Gastroesophageal sphincter (tissue), 4 donors: ENCODE measurements at regions not wholly inside any gene's neighbourhood (a gene's known extent, or its start where the extent isn't known, plus 50 kb on each side); places are given as distances from the start of the nearest gene placed in this dataset.
A peak's percentile ranks its signal among the peaks of the same experiment; 100 is the strongest.

Experiments used
- ATAC-seq: fragments of 150-250 bp; one replicate; pipeline ENCODE4 v1.9.1; 2016; ENCODE audit warnings: mild to moderate bottlenecking, moderate library complexity
- H3K27ac ChIP-seq, 4 donors: fragments of 200-600 bp; sonication (generic) in 3 of 4; 1 replicate in 3 of 4; 2 replicates in 1 of 4; pipeline ENCODE4 v1.5.1; 2016 to 2019
- H3K27me3 ChIP-seq: fragments of 200-600 bp; sonication (generic); one replicate; pipeline ENCODE4 v1.5.1; 2019
- H3K36me3 ChIP-seq, 2 donors: fragments of 200-600 bp; sonication (generic); one replicate each; pipeline ENCODE4 v1.5.1; 2019; ENCODE audit warnings: control low read depth in 1 of 2
- H3K4me1 ChIP-seq, 3 donors: fragments of 200-600 bp; sonication (generic); 1 replicate in 2 of 3; 2 replicates in 1 of 3; pipeline ENCODE4 v1.5.1; 2016 to 2019; ENCODE audit warnings: control low read depth in 2 of 3
- H3K4me3 ChIP-seq, 2 donors: fragments of 200-600 bp; sonication (generic); one replicate each; pipeline ENCODE4 v1.5.1; 2019; ENCODE audit warnings: mild to moderate bottlenecking in 1 of 2, moderate library complexity in 1 of 2
- H3K9me3 ChIP-seq, 3 donors: fragments of 200-600 bp; sonication (generic); one replicate each; pipeline ENCODE4 v1.5.1; 2017 to 2019; ENCODE audit warnings: control low read depth in 2 of 3
- EP300 ChIP-seq: sonication (generic); formaldehyde crosslinking; IDR thresholded peaks from one replicate; pipeline ENCODE4 v1.6.1; 2017; ENCODE audit warnings: antibody characterized with exemption, mild to moderate bottlenecking
- POLR2A ChIP-seq, 2 donors: fragments of 450-650 bp; IDR thresholded peaks; one replicate each; pipeline ENCODE4 v1.6.1; 2017; ENCODE audit warnings: antibody characterized with exemption in 2 of 2, mild to moderate bottlenecking in 2 of 2, moderate library complexity in 1 of 2
- POLR2AphosphoS5 ChIP-seq: sonication (generic); formaldehyde crosslinking; IDR thresholded peaks from one replicate; pipeline ENCODE4 v1.6.1; 2017; ENCODE audit warnings: antibody characterized with exemption
- WGBS, 2 donors: methylation state at CpG; one replicate each; pipeline ENCODE4 v1.1.5; 2018; ENCODE audit warnings: low coverage in 1 of 2; 5-methylcytosine and 5-hydroxymethylcytosine counted together
- TF ChIP-seq, protein P1 (sequence below), 4 experiments: fragments of 200-600 bp in 2 of 4; fragments of 450-650 bp in 2 of 4; sonication (generic) in 1 of 4; IDR thresholded peaks; one replicate each; pipeline ENCODE4 v1.5.1; 2017 to 2019; ENCODE audit warnings: antibody characterized with exemption in 4 of 4, mild to moderate bottlenecking in 2 of 4, moderate library complexity in 2 of 4

DNA sequence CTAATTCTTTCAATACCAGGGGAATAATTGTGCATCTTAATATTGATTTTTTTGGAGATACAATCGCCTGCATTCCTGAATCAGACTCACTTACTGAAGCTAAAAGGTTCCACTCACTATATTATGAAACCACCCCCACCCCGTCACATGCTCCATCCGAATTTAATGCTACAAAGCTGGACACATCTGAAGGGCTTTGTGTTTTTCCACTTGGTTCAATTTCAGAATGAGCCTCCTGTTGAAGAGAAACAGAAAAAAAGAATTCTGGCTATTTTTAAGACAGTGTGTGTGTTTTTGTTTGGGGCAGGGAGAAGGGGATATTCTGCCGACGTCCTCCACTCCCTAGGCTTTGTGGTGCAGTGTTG is 165.5 kb upstream of the TBX20 start:
- no peak overlapping the region for H3K4me3 ChIP-seq
- no peak for TF ChIP-seq POLR2AphosphoS5
- TF ChIP-seq POLR2A (IDR thresholded peaks at IDR 0.05): no peak
- no peak for TF ChIP-seq EP300
- TF ChIP-seq, protein P1, sequence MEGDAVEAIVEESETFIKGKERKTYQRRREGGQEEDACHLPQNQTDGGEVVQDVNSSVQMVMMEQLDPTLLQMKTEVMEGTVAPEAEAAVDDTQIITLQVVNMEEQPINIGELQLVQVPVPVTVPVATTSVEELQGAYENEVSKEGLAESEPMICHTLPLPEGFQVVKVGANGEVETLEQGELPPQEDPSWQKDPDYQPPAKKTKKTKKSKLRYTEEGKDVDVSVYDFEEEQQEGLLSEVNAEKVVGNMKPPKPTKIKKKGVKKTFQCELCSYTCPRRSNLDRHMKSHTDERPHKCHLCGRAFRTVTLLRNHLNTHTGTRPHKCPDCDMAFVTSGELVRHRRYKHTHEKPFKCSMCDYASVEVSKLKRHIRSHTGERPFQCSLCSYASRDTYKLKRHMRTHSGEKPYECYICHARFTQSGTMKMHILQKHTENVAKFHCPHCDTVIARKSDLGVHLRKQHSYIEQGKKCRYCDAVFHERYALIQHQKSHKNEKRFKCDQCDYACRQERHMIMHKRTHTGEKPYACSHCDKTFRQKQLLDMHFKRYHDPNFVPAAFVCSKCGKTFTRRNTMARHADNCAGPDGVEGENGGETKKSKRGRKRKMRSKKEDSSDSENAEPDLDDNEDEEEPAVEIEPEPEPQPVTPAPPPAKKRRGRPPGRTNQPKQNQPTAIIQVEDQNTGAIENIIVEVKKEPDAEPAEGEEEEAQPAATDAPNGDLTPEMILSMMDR (IDR thresholded peaks at IDR 0.05): no peak
- peaks cover 5% of the 10 kb centered on the region for H3K27me3 ChIP-seq
- WGBS, 2 donors: 58% methylated on average over 4 of the region's 5 CpGs; no CpG with 5 or more reads in 1 of the 2 donors
- no peaks in the 10 kb centered on the region for H3K4me1 ChIP-seq
- H3K27ac ChIP-seq: no peak overlapping the region
- no peaks in the 10 kb centered on the region for H3K36me3 ChIP-seq
- no peaks in the 10 kb centered on the region for H3K9me3 ChIP-seq
- ATAC-seq: no peak

DNA sequence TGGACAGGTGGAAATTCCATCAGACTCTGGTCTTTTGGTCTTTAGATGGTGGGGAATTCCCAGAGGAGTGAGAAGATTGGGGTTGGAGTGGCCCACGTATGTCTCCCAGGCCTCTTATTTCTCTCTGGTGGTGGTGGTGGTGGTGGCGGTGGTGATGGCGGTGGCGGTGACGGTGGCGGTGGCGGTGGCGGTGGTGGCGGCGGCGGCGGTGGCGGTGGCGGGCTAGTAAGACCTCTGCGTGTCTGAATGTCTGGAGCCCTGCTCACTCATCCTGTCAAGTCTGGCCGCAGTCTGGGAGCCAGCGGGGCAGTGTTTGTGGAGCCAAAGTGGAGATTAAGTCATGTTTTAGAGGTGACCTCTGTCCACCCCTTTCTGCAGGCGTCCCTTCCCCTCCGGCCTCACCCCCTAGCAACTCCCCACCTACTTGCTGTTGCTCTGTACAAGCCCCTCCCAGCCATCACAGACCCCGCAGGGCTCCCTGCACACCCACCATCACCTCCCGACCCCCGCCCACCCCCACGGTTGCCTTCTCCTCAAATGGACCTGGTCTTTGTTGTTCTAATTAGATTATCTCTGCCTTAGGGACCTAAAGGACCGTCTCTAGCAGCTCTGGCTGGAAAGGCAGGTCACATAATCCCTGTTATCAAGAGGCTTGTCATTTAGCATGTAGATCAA is 165.0 kb upstream of the TBX20 start:
- Histone ChIP-seq H3K36me3 (no peaks in the 10 kb centered on the region), H3K4me3 (no peak overlapping the region), H3K27ac (no peak overlapping the region), H3K27me3 (peaks cover 5% of the 10 kb centered on the region), H3K9me3 (no peaks in the 10 kb centered on the region), H3K4me1 (no peaks in the 10 kb centered on the region)
- WGBS, 2 donors: 17 to 65% methylated on average over 1 to 8 of the region's 24 CpGs
- no peak for ATAC-seq
- TF ChIP-seq EP300 (no peak), POLR2A (IDR thresholded peaks at IDR 0.05) (no peak), POLR2AphosphoS5 (no peak)
- TF ChIP-seq, protein P1 (IDR thresholded peaks at IDR 0.05): no peak

DNA sequence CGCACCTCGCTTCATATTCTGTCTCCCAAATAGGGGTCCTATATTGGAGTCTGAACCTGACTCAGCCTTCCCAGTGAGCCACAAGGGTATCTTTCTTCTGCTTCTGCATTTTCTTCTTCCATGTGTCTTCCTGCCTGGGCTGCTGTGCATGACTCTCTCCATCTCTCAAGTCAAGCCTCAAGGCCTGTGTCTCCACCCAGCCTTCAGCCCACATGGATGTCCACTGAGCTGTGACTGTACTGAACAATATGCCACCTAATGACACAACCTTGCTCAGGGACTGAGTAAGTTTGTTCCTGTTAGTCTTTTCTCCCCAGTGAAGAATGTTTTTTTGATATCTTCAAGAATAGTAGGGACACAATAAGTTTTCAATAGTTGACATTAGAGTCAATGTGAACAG is 162.7 kb upstream of the TBX20 start:
- Histone ChIP-seq H3K27me3 (peaks cover 5% of the 10 kb centered on the region), H3K9me3 (no peaks in the 10 kb centered on the region), H3K4me1 (no peaks in the 10 kb centered on the region), H3K36me3 (no peaks in the 10 kb centered on the region), H3K27ac (no peak overlapping the region), H3K4me3 (no peak overlapping the region)
- 65 to 100% methylated on average over 2 of the region's 2 CpGs for WGBS, 2 donors
- TF ChIP-seq EP300: no peak
- no peak for TF ChIP-seq POLR2A (IDR thresholded peaks at IDR 0.05)
- no peak for TF ChIP-seq POLR2AphosphoS5
- TF ChIP-seq, protein P1 (IDR thresholded peaks at IDR 0.05): no peak
- ATAC-seq: no peak

DNA sequence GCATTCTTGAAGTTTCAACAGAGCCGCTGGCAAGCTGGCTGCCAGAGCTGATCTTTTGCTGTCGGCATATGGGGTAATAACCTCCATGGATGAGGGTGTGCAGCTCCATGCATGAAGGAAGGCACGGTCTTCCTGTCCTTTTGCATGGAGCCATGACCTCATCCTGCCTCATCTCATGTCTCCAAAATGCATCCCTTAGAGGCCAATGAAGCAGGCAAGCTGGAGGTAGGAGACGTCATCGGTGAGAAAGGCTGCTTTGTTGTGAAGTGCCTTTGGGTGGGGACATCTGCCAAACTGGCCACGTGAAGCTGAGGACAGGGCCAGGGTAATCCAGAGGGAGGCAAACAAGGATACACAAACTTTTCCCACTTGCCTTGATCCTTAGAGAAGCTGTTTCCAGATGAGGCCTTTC is 161.5 kb upstream of the TBX20 start:
- Histone ChIP-seq H3K4me1 (no peaks in the 10 kb centered on the region), H3K9me3 (no peaks in the 10 kb centered on the region), H3K27me3 (peaks cover 5% of the 10 kb centered on the region), H3K27ac (no peak overlapping the region), H3K4me3 (no peak overlapping the region), H3K36me3 (no peaks in the 10 kb centered on the region)
- 64% methylated on average over 4 of the region's 6 CpGs; no CpG with 5 or more reads in 1 of the 2 donors for WGBS, 2 donors
- ATAC-seq: peak; percentile 28
- no peak for TF ChIP-seq POLR2AphosphoS5

DNA sequence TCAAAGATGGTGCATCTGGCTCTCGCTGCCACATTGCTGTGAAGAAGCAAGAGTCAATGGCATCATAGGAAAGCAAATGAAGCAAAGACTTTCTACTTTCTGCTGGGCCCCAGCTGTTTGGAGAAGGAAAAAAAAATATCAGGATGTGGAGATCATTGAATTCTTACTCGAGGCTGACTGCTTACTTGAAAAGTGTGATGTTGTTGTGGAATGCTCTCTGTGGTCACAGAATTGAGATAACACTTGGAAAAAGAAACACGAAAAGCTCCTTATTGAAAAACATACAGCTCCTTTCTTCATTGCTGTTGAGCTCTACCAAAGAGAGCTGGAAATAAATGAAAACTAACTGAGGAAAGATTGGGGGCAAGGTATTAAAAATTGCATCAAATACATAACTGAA is 157.4 kb upstream of the TBX20 start:
- no peaks in the 10 kb centered on the region for H3K36me3 ChIP-seq
- TF ChIP-seq POLR2A (IDR thresholded peaks at IDR 0.05): no peak
- TF ChIP-seq POLR2AphosphoS5: no peak
- TF ChIP-seq, protein P1 (IDR thresholded peaks at IDR 0.05): no peak
- no peak for TF ChIP-seq EP300

More for the DNA sequence above, 157.4 kb upstream of the TBX20 start:
- Histone ChIP-seq H3K27ac (no peak overlapping the region), H3K4me3 (no peak overlapping the region), H3K9me3 (no peaks in the 10 kb centered on the region), H3K27me3 (no peaks in the 10 kb centered on the region), H3K4me1 (no peaks in the 10 kb centered on the region)
- 51 to 58% methylated on average over 3 of the region's 3 CpGs for WGBS, 2 donors
- ATAC-seq: no peak
